ENCODE measurements at regions not wholly inside any gene's neighbourhood (a gene's known extent, or its start where the extent isn't known, plus 50 kb on each side); places are given as distances from the start of the nearest gene placed in this dataset.

DNA sequence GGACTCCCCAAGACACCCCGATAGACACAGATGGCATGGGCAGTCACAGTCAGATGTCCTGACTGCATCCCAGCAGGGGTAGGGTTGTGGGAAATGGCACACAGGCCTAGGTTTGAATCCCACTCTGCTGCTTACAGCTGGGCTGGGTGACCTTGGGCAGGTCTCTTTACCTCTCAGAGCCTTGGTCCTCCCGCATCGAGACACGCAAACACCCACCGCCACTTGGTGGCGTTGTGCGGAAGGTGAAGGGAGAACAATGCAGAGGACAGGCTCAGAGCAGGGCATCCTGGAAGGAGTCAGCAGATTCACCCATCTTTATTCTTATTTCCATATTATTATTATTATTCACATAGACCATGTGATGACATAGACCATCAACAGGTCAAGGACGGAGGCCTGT lies 140.5 kb downstream of the MIAT start:
- TF ChIP-seq POLR2A (IDR thresholded peaks at IDR 0.05) = no peak
- TF ChIP-seq, protein P1, sequence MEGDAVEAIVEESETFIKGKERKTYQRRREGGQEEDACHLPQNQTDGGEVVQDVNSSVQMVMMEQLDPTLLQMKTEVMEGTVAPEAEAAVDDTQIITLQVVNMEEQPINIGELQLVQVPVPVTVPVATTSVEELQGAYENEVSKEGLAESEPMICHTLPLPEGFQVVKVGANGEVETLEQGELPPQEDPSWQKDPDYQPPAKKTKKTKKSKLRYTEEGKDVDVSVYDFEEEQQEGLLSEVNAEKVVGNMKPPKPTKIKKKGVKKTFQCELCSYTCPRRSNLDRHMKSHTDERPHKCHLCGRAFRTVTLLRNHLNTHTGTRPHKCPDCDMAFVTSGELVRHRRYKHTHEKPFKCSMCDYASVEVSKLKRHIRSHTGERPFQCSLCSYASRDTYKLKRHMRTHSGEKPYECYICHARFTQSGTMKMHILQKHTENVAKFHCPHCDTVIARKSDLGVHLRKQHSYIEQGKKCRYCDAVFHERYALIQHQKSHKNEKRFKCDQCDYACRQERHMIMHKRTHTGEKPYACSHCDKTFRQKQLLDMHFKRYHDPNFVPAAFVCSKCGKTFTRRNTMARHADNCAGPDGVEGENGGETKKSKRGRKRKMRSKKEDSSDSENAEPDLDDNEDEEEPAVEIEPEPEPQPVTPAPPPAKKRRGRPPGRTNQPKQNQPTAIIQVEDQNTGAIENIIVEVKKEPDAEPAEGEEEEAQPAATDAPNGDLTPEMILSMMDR (IDR thresholded peaks at IDR 0.05 in 4 of 5, conservative IDR thresholded peaks at IDR 0.05 in 1 of 5) = no peak

All from gastrocnemius medialis (tissue), 4 donors.